Suprapubic skin (tissue), 3 donors: ENCODE measurements at regions not wholly inside any gene's neighbourhood (a gene's known extent, or its start where the extent isn't known, plus 50 kb on each side); places are given as distances from the start of the nearest gene placed in this dataset.

Source experiments
- CTCF ChIP-seq, 2 donors: fragments of 200-600 bp in 1 of 2; fragments of 450-650 bp in 1 of 2; sonication (generic) in 1 of 2; IDR thresholded peaks; one replicate each; pipeline ENCODE4 v1.5.1; 2016 to 2019; ENCODE audit warnings: antibody characterized with exemption in 2 of 2, mild to moderate bottlenecking in 1 of 2, moderate library complexity in 1 of 2
- POLR2AphosphoS5 ChIP-seq, 3 donors: sonication (generic); formaldehyde crosslinking; IDR thresholded peaks; one replicate each; pipeline ENCODE4 v1.6.1; 2017; ENCODE audit warnings: antibody characterized with exemption in 3 of 3

- TF ChIP-seq CTCF (IDR thresholded peaks at IDR 0.05): no peak
- no peak for TF ChIP-seq POLR2AphosphoS5 (IDR thresholded peaks at IDR 0.05)
Observed at GRCh38 chr12:24134092-24134491, 184.6 kb upstream of the SOX5 start.
